SU-DHL-6 (cell line): ENCODE measurements at regions not wholly inside any gene's neighbourhood (a gene's known extent, or its start where the extent isn't known, plus 50 kb on each side); places are given as distances from the start of the nearest gene placed in this dataset.

ENCODE experiments used
- EZH2phosphoT487 ChIP-seq: fragments of 200-600 bp; sonication (generic), shearing (Covaris generic); conservative IDR thresholded peaks from 2 replicates; pipeline ENCODE4 v1.6.1; 2018; ENCODE audit warnings: mild to moderate bottlenecking, antibody characterized with exemption, low read length, moderate library complexity, mixed read lengths
- TF ChIP-seq, protein P1 (sequence below): fragments of 200-600 bp; sonication (generic); IDR thresholded peaks from one replicate; pipeline ENCODE4 v1.5.1; 2017; ENCODE audit warnings: antibody characterized with exemption, mild to moderate bottlenecking, low read length, moderate library complexity; ENCODE audit not compliant: insufficient read depth, poor library complexity, severe bottlenecking

GRCh38 chr7:97454636-97455035 is 277.2 kb upstream of the TAC1 start:
- TF ChIP-seq, protein P1, sequence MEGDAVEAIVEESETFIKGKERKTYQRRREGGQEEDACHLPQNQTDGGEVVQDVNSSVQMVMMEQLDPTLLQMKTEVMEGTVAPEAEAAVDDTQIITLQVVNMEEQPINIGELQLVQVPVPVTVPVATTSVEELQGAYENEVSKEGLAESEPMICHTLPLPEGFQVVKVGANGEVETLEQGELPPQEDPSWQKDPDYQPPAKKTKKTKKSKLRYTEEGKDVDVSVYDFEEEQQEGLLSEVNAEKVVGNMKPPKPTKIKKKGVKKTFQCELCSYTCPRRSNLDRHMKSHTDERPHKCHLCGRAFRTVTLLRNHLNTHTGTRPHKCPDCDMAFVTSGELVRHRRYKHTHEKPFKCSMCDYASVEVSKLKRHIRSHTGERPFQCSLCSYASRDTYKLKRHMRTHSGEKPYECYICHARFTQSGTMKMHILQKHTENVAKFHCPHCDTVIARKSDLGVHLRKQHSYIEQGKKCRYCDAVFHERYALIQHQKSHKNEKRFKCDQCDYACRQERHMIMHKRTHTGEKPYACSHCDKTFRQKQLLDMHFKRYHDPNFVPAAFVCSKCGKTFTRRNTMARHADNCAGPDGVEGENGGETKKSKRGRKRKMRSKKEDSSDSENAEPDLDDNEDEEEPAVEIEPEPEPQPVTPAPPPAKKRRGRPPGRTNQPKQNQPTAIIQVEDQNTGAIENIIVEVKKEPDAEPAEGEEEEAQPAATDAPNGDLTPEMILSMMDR, result no peak
- TF ChIP-seq EZH2phosphoT487, result no peak
